Smooth muscle cell (in vitro differentiated cells): ENCODE measurements at regions not wholly inside any gene's neighbourhood (a gene's known extent, or its start where the extent isn't known, plus 50 kb on each side); places are given as distances from the start of the nearest gene placed in this dataset.

Experiments
- DNase-seq: peaks from one replicate; lab custom pipeline; 2025; ENCODE audit not compliant: unreplicated experiment; lab: John Stamatoyannopoulos, UW
- H2AFZ ChIP-seq: fragments of 200-600 bp; sonication (generic); 2 replicates; pipeline ENCODE4 v1.6.0; 2016; ENCODE audit warnings: antibody characterized with exemption, low read depth, mild to moderate bottlenecking
- H3F3A ChIP-seq: fragments of 200-600 bp; sonication (generic); 2 replicates; pipeline ENCODE4 v1.6.0; 2017; ENCODE audit warnings: antibody characterized with exemption, low read depth
- H3K27ac ChIP-seq: fragments of 200-600 bp; sonication (generic); 2 replicates; pipeline ENCODE4 v1.5.1; 2016; ENCODE audit warnings: low read depth, mild to moderate bottlenecking
- H3K27me3 ChIP-seq: fragments of 200-600 bp; sonication (generic); 2 replicates; pipeline ENCODE4 v1.6.1; 2016; ENCODE audit warnings: low read depth, mild to moderate bottlenecking
- H3K36me3 ChIP-seq: fragments of 200-600 bp; sonication (generic); 2 replicates; pipeline ENCODE4 v1.5.1; 2016; ENCODE audit warnings: low read depth
- H3K4me1 ChIP-seq: fragments of 200-600 bp; sonication (generic); 2 replicates; pipeline ENCODE4 v1.5.1; 2016; ENCODE audit warnings: low read depth
- H3K4me2 ChIP-seq: fragments of 200-600 bp; sonication (generic); 2 replicates; pipeline ENCODE4 v1.6.0; 2016; ENCODE audit warnings: mild to moderate bottlenecking
- H3K4me3 ChIP-seq: fragments of 200-600 bp; sonication (generic); 2 replicates; pipeline ENCODE4 v1.5.1; 2016; ENCODE audit warnings: mild to moderate bottlenecking
- H3K79me2 ChIP-seq: fragments of 200-600 bp; sonication (generic); 2 replicates; pipeline ENCODE4 v1.6.0; 2016; ENCODE audit warnings: low read depth, mild to moderate bottlenecking
- H3K9ac ChIP-seq: fragments of 200-600 bp; sonication (generic); 2 replicates; pipeline ENCODE4 v1.6.0; 2016; ENCODE audit warnings: low read depth
- H3K9me3 ChIP-seq: fragments of 200-600 bp; sonication (generic); replicated peaks from 2 replicates; pipeline ENCODE4 v1.5.1; 2016; ENCODE audit warnings: low read depth
- H4K20me1 ChIP-seq: fragments of 200-600 bp; sonication (generic); 2 replicates; pipeline ENCODE4 v1.6.0; 2016; ENCODE audit warnings: low read depth
- WGBS: methylation state at CpG from one replicate; pipeline ENCODE4 v1.1.7; 2016; ENCODE audit warnings: low lambda C conversion rate; 5-methylcytosine and 5-hydroxymethylcytosine counted together
- TF ChIP-seq, protein P1 (sequence below): fragments of 200-600 bp; sonication (generic); IDR thresholded peaks from 2 replicates; pipeline ENCODE4 v1.5.1; 2017; ENCODE audit warnings: borderline replicate concordance, mild to moderate bottlenecking, antibody characterized with exemption; ENCODE audit not compliant: insufficient read depth, poor library complexity, severe bottlenecking

DNA sequence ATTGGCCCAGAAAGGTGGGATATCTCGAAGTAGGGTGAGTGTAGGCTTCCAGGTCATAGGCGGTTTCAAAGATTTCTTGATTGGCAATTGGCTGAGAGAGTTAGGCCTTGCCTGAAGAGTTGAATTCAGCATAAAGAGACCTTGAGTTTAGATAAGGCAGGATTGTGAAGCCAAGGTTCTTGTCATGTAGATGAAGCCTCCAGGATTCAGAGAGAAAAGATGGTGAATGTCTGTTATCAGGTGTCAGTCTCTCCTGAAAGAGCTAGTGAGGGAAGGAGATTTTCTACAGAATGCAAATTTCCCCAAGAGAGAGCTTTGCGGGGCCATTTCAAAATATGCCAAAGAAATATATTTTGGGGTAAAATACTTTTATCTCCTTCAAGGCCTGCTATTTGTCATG is 217.0 kb upstream of the TLE3 start:
- H3K27me3 ChIP-seq, result no peaks in the 10 kb centered on the region
- peaks cover 4% of the 10 kb centered on the region for H3F3A ChIP-seq
- no peak overlapping the region for H3K27ac ChIP-seq
- DNase-seq, result no peak
- 99% methylated on average over 3 of the region's 3 CpGs for WGBS
- no peaks in the 10 kb centered on the region for H3K4me1 ChIP-seq
- H3K9ac ChIP-seq, result no peak overlapping the region
- H3K4me3 ChIP-seq, result no peak overlapping the region
- TF ChIP-seq, protein P1, sequence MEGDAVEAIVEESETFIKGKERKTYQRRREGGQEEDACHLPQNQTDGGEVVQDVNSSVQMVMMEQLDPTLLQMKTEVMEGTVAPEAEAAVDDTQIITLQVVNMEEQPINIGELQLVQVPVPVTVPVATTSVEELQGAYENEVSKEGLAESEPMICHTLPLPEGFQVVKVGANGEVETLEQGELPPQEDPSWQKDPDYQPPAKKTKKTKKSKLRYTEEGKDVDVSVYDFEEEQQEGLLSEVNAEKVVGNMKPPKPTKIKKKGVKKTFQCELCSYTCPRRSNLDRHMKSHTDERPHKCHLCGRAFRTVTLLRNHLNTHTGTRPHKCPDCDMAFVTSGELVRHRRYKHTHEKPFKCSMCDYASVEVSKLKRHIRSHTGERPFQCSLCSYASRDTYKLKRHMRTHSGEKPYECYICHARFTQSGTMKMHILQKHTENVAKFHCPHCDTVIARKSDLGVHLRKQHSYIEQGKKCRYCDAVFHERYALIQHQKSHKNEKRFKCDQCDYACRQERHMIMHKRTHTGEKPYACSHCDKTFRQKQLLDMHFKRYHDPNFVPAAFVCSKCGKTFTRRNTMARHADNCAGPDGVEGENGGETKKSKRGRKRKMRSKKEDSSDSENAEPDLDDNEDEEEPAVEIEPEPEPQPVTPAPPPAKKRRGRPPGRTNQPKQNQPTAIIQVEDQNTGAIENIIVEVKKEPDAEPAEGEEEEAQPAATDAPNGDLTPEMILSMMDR, result no peak
- H4K20me1 ChIP-seq, result no peaks in the 10 kb centered on the region
- H3K36me3 ChIP-seq, result no peaks in the 10 kb centered on the region
- H3K79me2 ChIP-seq, result no peaks in the 10 kb centered on the region
- H3K4me2 ChIP-seq, result no peak overlapping the region
- H3K9me3 ChIP-seq, result no peaks in the 10 kb centered on the region
- H2AFZ ChIP-seq, result no peak overlapping the region

DNA sequence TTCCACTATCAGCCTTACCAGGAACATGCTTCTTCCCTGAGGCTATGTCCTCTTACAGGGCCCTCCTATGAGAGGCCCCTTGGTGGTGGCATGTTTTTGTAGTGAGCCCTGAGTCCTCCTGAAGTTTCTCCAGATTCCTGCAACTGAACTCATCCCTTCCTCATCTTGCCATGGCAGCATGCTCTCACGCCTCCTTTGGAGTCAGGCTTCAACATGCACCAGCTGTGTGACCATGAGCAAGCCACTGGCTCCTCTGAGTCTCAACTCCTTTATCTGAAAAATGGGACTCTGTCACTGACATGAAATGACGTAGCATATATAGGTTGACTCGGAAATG is 216.3 kb upstream of the TLE3 start:
- no peak overlapping the region for H3K27ac ChIP-seq
- DNase-seq, result no peak
- H3K27me3 ChIP-seq, result no peaks in the 10 kb centered on the region
- H3K9ac ChIP-seq, result no peak overlapping the region
- no peaks in the 10 kb centered on the region for H3K36me3 ChIP-seq
- WGBS, result 89% methylated on average over 3 of the region's 3 CpGs
- no peaks in the 10 kb centered on the region for H3F3A ChIP-seq
- H3K4me2 ChIP-seq, result no peak overlapping the region
- no peaks in the 10 kb centered on the region for H3K9me3 ChIP-seq
- TF ChIP-seq, protein P1, result no peak
- H3K79me2 ChIP-seq, result no peaks in the 10 kb centered on the region
- no peaks in the 10 kb centered on the region for H4K20me1 ChIP-seq
- H3K4me1 ChIP-seq, result no peaks in the 10 kb centered on the region
- H3K4me3 ChIP-seq, result no peak overlapping the region
- H2AFZ ChIP-seq, result no peak overlapping the region

DNA sequence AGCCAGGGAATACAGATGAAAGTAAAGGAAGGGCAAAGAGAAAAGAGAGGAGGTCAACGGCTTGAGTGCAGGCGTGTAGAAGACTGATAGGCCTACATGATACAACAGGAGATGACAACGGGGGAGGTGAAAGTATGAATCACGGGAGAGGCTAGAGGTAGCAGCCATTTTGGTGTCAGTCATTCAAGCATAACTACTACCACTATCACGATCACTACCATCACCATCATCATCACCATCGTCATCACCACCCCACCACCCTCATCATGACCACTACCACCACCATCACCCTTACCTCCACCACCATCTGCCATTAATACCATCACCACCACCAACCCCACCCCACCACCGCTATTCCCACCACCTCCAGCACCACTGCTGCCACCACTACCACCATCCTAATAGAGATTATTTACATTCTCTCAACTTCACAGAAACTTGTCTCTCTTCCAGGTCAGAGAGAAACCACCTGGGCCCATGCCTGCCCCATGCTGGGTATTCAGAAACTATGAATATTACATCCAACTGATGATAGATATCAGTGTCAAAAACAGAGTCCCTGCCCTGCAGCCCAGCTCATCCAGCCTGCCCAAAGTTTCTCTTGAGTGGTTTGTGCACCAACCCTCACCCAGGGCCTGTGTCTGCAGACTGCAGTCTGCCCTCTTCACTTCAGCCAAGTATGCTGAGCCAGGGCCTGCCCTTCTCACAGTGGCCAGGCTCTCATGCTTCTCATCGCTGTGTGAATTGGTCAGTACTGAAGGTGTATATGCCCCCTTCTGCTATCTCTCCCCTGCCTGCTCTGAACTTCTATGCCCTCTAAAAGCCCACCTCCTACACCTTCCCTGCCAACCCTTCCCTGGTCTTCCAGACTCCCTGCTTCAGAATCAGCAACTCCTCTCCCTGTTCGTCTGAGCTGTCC is 215.6 kb upstream of the TLE3 start:
- H3K36me3 ChIP-seq, result no peaks in the 10 kb centered on the region
- no peaks in the 10 kb centered on the region for H3F3A ChIP-seq
- H3K4me1 ChIP-seq, result no peaks in the 10 kb centered on the region
- H3K27ac ChIP-seq, result no peak overlapping the region
- H3K4me3 ChIP-seq, result no peak overlapping the region
- no peaks in the 10 kb centered on the region for H4K20me1 ChIP-seq
- no peaks in the 10 kb centered on the region for H3K9me3 ChIP-seq
- H2AFZ ChIP-seq, result no peak overlapping the region
- H3K4me2 ChIP-seq, result no peak overlapping the region
- no peak for DNase-seq
- 92% methylated on average over 9 of the region's 9 CpGs for WGBS
- no peak overlapping the region for H3K9ac ChIP-seq
- TF ChIP-seq, protein P1, result no peak
- H3K79me2 ChIP-seq, result no peaks in the 10 kb centered on the region
- no peaks in the 10 kb centered on the region for H3K27me3 ChIP-seq

DNA sequence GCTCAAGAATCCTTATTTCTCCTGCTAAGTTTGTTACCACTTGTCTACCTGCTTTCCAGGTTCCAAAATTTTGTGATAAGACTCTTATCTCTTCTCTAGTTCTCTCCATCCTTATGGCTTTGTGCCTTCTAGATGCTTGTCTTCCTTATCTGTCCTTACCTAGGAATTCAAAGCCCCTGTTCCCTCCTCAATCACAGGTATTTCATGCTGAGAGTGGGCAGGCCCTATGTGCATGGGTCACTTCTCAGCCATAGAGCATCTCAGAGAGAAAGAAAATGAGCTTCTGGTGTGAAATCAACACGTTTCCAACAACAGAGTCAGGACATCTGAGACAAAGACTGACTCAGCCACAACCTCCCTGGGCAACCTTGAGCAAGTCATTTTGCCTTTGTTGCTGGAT is 214.1 kb upstream of the TLE3 start:
- no peaks in the 10 kb centered on the region for H3K9me3 ChIP-seq
- H3K4me1 ChIP-seq, result no peaks in the 10 kb centered on the region
- TF ChIP-seq, protein P1, result no peak
- no peak for DNase-seq
- WGBS, result 77% methylated on average over 1 of the region's 1 CpG
- H3K4me3 ChIP-seq, result no peak overlapping the region
- no peaks in the 10 kb centered on the region for H4K20me1 ChIP-seq
- no peak overlapping the region for H3K27ac ChIP-seq
- no peaks in the 10 kb centered on the region for H3K27me3 ChIP-seq
- H3K79me2 ChIP-seq, result no peaks in the 10 kb centered on the region
- H3F3A ChIP-seq, result no peaks in the 10 kb centered on the region
- H3K36me3 ChIP-seq, result no peaks in the 10 kb centered on the region
- no peak overlapping the region for H3K9ac ChIP-seq
- no peak overlapping the region for H3K4me2 ChIP-seq
- no peak overlapping the region for H2AFZ ChIP-seq
